Tibial nerve (tissue), 4 donors: ENCODE measurements at regions not wholly inside any gene's neighbourhood (a gene's known extent, or its start where the extent isn't known, plus 50 kb on each side); places are given as distances from the start of the nearest gene placed in this dataset.
A peak's percentile ranks its signal among the peaks of the same experiment; 100 is the strongest.

ENCODE experiments used
- DNase-seq, 2 donors: peaks; one replicate each; pipeline ENCODE4 v3.0.0-alpha.2; 2019; ENCODE audit warnings: low spot score in 2 of 2
- H3K27ac ChIP-seq, 4 donors: fragments of 200-600 bp; sonication (generic) in 3 of 4; one replicate each; pipeline ENCODE4 v1.5.1; 2017 to 2019; ENCODE audit warnings: mild to moderate bottlenecking in 1 of 4
- H3K27me3 ChIP-seq, 2 donors: fragments of 200-600 bp; sonication (generic) in 1 of 2; one replicate each; pipeline versions ENCODE4 v1.5.1 to v1.6.0; 2017 to 2019
- H3K36me3 ChIP-seq, 3 donors: fragments of 200-600 bp; sonication (generic); one replicate each; pipeline ENCODE4 v1.5.1; 2018 to 2019
- H3K4me1 ChIP-seq, 4 donors: fragments of 200-600 bp; sonication (generic) in 3 of 4; one replicate each; pipeline ENCODE4 v1.5.1; 2017 to 2019
- H3K4me3 ChIP-seq, 4 donors: fragments of 200-600 bp; sonication (generic) in 3 of 4; one replicate each; pipeline ENCODE4 v1.5.1; 2017 to 2019; ENCODE audit warnings: mild to moderate bottlenecking in 1 of 4, moderate library complexity in 1 of 4
- H3K9me3 ChIP-seq, 4 donors: fragments of 200-600 bp; sonication (generic) in 3 of 4; one replicate each; pipeline ENCODE4 v1.5.1; 2017 to 2019
- EP300 ChIP-seq, 2 donors: sonication (generic); formaldehyde crosslinking; IDR thresholded peaks; one replicate each; pipeline ENCODE4 v1.6.1; 2017; ENCODE audit warnings: antibody characterized with exemption in 2 of 2, mild to moderate bottlenecking in 1 of 2
- POLR2A ChIP-seq, 2 donors: fragments of 450-650 bp; IDR thresholded peaks; one replicate each; pipeline ENCODE4 v1.6.1; 2017; ENCODE audit warnings: antibody characterized with exemption in 2 of 2, mild to moderate bottlenecking in 2 of 2, moderate library complexity in 2 of 2
- WGBS, 2 donors: methylation state at CpG; one replicate each; pipeline ENCODE4 v1.1.5; 2018; 5-methylcytosine and 5-hydroxymethylcytosine counted together
- TF ChIP-seq, protein P1 (sequence below), 5 experiments: fragments of 200-600 bp in 3 of 5; fragments of 450-650 bp in 2 of 5; sonication (generic) in 3 of 5; IDR thresholded peaks; one replicate each; pipeline ENCODE4 v1.5.1; 2016 to 2019; ENCODE audit warnings: antibody characterized with exemption in 5 of 5, mild to moderate bottlenecking in 3 of 5, moderate library complexity in 2 of 5

DNA sequence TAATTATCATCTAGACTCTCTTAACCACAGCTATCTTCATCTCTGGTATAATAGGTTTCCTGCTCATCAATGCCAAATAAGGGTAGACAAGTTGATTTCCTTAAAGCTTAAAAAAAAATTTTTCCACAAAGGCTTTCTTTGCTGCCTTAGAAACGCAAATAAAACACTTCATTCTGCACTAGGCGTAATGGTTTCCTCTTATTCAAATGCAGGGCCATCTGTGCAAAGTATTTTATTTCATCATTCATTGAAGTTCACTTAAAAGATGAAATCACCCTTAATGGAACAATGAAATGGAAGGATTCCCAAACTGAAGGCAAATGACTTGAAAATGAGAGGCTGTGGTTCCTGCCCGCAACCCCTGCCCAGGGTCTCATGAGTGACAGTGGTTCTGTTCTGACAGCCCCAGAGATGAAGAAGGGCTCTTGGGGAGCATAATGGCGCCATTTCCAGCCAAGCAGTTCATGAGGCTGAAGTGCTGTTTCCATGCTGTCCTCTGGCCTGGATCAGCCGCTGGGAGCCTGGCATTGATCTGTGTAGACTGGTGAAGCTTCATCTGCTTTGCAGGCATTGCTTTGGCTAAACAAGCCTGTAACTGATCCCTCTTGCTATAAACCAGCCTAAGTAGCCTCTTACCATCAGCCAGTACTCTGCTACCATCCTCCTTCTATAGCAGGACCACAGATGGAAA lies 276.9 kb upstream of the WWC1 start:
- peaks cover 0 to 3% (median 0%) of the 10 kb centered on the region in 4 donors for H3K4me1 ChIP-seq
- WGBS, 2 donors, result 81 to 91% methylated on average over 5 of the region's 5 CpGs
- DNase-seq, result no peak
- no peaks in the 10 kb centered on the region for H3K9me3 ChIP-seq
- peak overlapping the region in 1 of 4 donors; percentile 51 for H3K27ac ChIP-seq
- no peak overlapping the region for H3K4me3 ChIP-seq
- TF ChIP-seq POLR2A (IDR thresholded peaks at IDR 0.05) (no peak), EP300 (IDR thresholded peaks at IDR 0.05) (no peak)
- TF ChIP-seq, protein P1, sequence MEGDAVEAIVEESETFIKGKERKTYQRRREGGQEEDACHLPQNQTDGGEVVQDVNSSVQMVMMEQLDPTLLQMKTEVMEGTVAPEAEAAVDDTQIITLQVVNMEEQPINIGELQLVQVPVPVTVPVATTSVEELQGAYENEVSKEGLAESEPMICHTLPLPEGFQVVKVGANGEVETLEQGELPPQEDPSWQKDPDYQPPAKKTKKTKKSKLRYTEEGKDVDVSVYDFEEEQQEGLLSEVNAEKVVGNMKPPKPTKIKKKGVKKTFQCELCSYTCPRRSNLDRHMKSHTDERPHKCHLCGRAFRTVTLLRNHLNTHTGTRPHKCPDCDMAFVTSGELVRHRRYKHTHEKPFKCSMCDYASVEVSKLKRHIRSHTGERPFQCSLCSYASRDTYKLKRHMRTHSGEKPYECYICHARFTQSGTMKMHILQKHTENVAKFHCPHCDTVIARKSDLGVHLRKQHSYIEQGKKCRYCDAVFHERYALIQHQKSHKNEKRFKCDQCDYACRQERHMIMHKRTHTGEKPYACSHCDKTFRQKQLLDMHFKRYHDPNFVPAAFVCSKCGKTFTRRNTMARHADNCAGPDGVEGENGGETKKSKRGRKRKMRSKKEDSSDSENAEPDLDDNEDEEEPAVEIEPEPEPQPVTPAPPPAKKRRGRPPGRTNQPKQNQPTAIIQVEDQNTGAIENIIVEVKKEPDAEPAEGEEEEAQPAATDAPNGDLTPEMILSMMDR (IDR thresholded peaks at IDR 0.05), result no peak
- H3K27me3 ChIP-seq, result no peaks in the 10 kb centered on the region
- no peaks in the 10 kb centered on the region for H3K36me3 ChIP-seq

DNA sequence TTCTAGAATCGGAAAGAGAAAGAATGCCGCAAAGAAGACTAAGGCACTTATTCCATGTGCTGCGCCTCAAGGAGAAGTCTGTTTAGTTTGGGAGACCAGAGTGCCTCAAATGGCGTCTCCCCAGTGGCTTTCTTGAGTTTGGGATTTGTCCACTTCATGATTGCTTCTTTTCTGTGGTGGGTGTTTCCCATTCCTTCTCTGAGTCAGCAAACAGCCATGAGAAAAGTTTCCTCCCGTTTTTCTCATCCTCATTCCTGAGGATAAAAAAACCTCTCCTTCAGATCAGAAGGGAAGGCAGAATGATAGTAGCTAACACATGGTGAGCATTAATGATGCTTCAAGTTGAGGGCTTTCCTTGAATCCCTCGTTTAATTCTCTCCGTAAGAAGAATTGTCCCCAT lies 275.9 kb upstream of the WWC1 start:
- TF ChIP-seq, protein P1 (IDR thresholded peaks at IDR 0.05), result no peak
- TF ChIP-seq POLR2A (IDR thresholded peaks at IDR 0.05) (no peak), EP300 (IDR thresholded peaks at IDR 0.05) (no peak)
- no peaks in the 10 kb centered on the region for H3K27me3 ChIP-seq
- no peak overlapping the region for H3K4me3 ChIP-seq
- peak overlapping the region in 2 of 4 donors; percentile 51 to 64 for H3K27ac ChIP-seq
- H3K36me3 ChIP-seq, result no peaks in the 10 kb centered on the region
- WGBS, 2 donors, result 70 to 72% methylated on average over 7 of the region's 7 CpGs
- H3K4me1 ChIP-seq, result peaks cover 0 to 2% (median 0%) of the 10 kb centered on the region in 4 donors
- no peaks in the 10 kb centered on the region for H3K9me3 ChIP-seq
- DNase-seq, result no peak

DNA sequence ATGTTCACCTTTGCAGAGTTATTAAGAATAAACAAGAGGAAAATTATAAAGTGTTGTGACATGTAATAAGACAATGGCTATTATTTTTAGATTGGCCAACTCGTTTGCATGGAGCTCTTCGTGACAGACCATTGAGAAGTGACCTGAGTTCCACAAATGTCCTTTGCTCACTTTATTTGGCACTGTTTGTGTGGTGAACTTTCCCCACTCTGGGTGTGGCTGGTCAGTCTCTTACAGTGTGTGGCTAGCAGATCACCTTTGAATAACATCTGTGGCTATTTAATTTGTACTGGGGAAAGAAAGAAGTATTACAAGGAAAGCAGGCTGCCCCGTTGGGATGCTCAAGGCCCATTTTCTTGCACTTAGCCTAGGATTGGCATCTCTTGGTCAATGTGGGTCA lies 274.1 kb upstream of the WWC1 start:
- H3K27ac ChIP-seq, result peak overlapping the region in 1 of 4 donors; percentile 12
- DNase-seq, result no peak
- H3K9me3 ChIP-seq, result no peaks in the 10 kb centered on the region
- H3K27me3 ChIP-seq, result no peaks in the 10 kb centered on the region
- WGBS, 2 donors, result 49 to 69% methylated on average over 3 of the region's 3 CpGs
- H3K4me1 ChIP-seq, result no peaks in the 10 kb centered on the region
- no peak overlapping the region for H3K4me3 ChIP-seq
- TF ChIP-seq POLR2A (IDR thresholded peaks at IDR 0.05) (no peak), EP300 (IDR thresholded peaks at IDR 0.05) (no peak)
- TF ChIP-seq, protein P1 (IDR thresholded peaks at IDR 0.05), result no peak
- no peaks in the 10 kb centered on the region for H3K36me3 ChIP-seq

DNA sequence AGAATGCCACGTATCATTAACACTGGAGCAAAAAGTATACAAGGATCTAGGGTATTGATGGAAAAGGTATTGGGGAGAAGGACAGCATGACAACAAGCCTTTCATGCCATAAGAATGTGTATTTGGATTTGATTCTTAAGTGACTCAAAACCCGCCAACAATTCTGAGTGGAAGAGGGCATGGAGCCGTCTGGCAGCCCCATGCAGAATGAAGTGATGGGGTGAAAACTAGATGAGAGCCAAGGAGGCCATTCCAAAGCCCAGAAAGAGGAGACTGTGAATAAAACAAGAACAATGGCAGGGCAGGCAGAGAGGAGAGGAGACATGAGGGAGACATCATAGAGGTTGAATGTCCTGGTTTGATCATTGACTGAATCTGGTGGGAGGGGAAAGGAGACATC lies 272.3 kb upstream of the WWC1 start:
- TF ChIP-seq EP300 (IDR thresholded peaks at IDR 0.05), result no peak
- TF ChIP-seq, protein P1 (IDR thresholded peaks at IDR 0.05), result no peak
- TF ChIP-seq POLR2A (IDR thresholded peaks at IDR 0.05), result no peak
- 85 to 88% methylated on average over 3 of the region's 3 CpGs for WGBS, 2 donors
- DNase-seq, result no peak

DNA sequence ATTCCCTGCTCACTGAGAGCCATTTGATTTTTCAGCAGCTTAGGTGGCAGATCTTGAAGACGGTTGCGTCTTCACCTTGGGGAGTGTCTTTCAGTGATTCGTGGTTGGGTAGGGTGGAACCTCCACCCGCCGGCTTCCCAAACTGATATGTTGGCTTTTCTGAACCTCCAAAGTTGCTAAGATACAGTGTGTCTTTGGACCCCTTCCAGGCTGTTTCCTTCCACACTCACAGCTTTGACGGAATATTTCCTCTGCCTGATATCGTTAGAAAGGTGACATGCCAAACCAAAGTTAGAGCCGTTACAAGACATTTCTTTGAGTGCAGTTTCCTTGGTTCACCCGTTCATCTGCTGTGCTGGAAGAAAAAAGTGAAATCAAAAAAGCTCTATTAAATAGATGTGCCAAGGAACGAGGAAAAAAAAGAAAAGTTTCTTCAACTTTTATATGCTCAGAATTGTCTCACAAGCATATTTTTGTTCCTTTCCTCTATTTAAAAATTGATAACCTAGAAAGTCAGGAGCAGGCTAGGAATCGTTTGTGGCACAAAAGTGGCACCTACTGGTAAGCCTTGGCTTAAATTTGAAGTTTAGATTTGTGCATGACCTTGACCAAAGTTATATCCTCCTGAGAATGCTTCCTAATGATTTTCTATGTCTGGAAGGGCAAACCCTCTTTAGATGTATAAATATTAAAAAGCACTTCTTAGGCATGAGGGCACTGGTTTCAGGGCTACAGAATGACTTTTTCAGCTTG lies 270.7 kb upstream of the WWC1 start:
- 41 to 42% methylated on average over 11 of the region's 11 CpGs for WGBS, 2 donors
- no peaks in the 10 kb centered on the region for H3K27me3 ChIP-seq
- no peak overlapping the region for H3K4me3 ChIP-seq
- TF ChIP-seq POLR2A (IDR thresholded peaks at IDR 0.05) (no peak), EP300 (IDR thresholded peaks at IDR 0.05) (peak in 1 of 2 donors; percentile 22)
- TF ChIP-seq, protein P1 (IDR thresholded peaks at IDR 0.05), result peak in 1 of 5 experiments; percentile 22
- H3K4me1 ChIP-seq, result peaks cover 0 to 6% (median 2%) of the 10 kb centered on the region in 4 donors
- peak overlapping the region in 3 of 4 donors; percentile 30 to 34 (median 33) for H3K27ac ChIP-seq
- no peaks in the 10 kb centered on the region for H3K36me3 ChIP-seq
- no peaks in the 10 kb centered on the region for H3K9me3 ChIP-seq
- peak; percentile 28 to 29 for DNase-seq

More for the DNA sequence above, 272.3 kb upstream of the WWC1 start:
- Histone ChIP-seq H3K9me3 (no peaks in the 10 kb centered on the region), H3K27me3 (no peaks in the 10 kb centered on the region), H3K4me3 (no peak overlapping the region), H3K27ac (no peak overlapping the region), H3K36me3 (no peaks in the 10 kb centered on the region), H3K4me1 (peaks cover 0 to 6% (median 2%) of the 10 kb centered on the region in 4 donors)
